EH (cell line): ENCODE measurements at regions not wholly inside any gene's neighbourhood (a gene's known extent, or its start where the extent isn't known, plus 50 kb on each side); places are given as distances from the start of the nearest gene placed in this dataset.
"Not testable (repeated sequence)": the region's sequence is repeated elsewhere in the genome, so short reads cannot be mapped to it uniquely, and the experiment has no call there.

Source experiments
- DNase-seq: peaks from one replicate; pipeline ENCODE4 v3.0.0-alpha.2; 2015; ENCODE audit warnings: low read depth

- DNase-seq: peak; percentile 0
Observed at GRCh38 chr15:32342772-32343199, 60.3 kb downstream of the GOLGA8K start.

- DNase-seq: not testable (repeated sequence)
Observed at GRCh38 chr15:32342268-32342667, 60.8 kb downstream of the GOLGA8K start.

- DNase-seq: not testable (repeated sequence)
Observed at GRCh38 chr15:32341530-32341929, 61.6 kb downstream of the GOLGA8K start.

GRCh38 chr15:32336804-32337203, 66.3 kb downstream of the GOLGA8K start:
- DNase-seq: not testable (repeated sequence)

GRCh38 chr15:32323353-32323752, 79.7 kb downstream of the GOLGA8K start:
- DNase-seq: not testable (repeated sequence)

- DNase-seq: not testable (repeated sequence)
Observed at GRCh38 chr15:32319247-32319646, 83.8 kb downstream of the GOLGA8K start.

- not testable (repeated sequence) for DNase-seq
Observed at GRCh38 chr15:32316482-32316881, 86.6 kb downstream of the GOLGA8K start.

- DNase-seq: not testable (repeated sequence)
Observed at GRCh38 chr15:32315079-32315939, 87.8 kb downstream of the GOLGA8K start.

GRCh38 chr15:32313446-32314209, 89.5 kb downstream of the GOLGA8K start:
- not testable (repeated sequence) for DNase-seq

GRCh38 chr15:32312721-32313120, 90.4 kb downstream of the GOLGA8K start:
- not testable (repeated sequence) for DNase-seq

- not testable (repeated sequence) for DNase-seq
Observed at GRCh38 chr15:32307592-32307991, 95.5 kb downstream of the GOLGA8K start.

- not testable (repeated sequence) for DNase-seq
Observed at GRCh38 chr15:32276200-32276830, 126.8 kb downstream of the GOLGA8K start.

GRCh38 chr15:32253958-32254357, 149.1 kb downstream of the GOLGA8K start:
- DNase-seq: not testable (repeated sequence)

- not testable (repeated sequence) for DNase-seq
Observed at GRCh38 chr15:32249207-32249606, 153.9 kb downstream of the GOLGA8K start.

- not testable (repeated sequence) for DNase-seq
Observed at GRCh38 chr15:32243727-32244126, 159.4 kb downstream of the GOLGA8K start.

GRCh38 chr15:32242780-32243528, 160.1 kb downstream of the GOLGA8K start:
- DNase-seq: not testable (repeated sequence)

- DNase-seq: not testable (repeated sequence)
Observed at GRCh38 chr15:32227410-32228114, 175.5 kb downstream of the GOLGA8K start.

GRCh38 chr15:32222716-32223115, 180.4 kb downstream of the GOLGA8K start:
- DNase-seq: no peak
